Caco-2 (cell line): ENCODE measurements at regions not wholly inside any gene's neighbourhood (a gene's known extent, or its start where the extent isn't known, plus 50 kb on each side); places are given as distances from the start of the nearest gene placed in this dataset.

Experiments
- BruUV-seq: library from RNA; stranded (reverse); fragments of 400-500 nt; replicated peaks from 2 replicates; lab custom pipeline; 2021; lab: Mats Ljungman, UMichigan
- CTCF ChIA-PET: fragments of 300-600 bp; sonication (Branson Sonifier 250); formaldehyde crosslinking; loops from one replicate; lab custom pipeline; 2022; ENCODE audit warnings: antibody characterized with exemption; lab: Charles Lee
- POLR2A ChIA-PET: fragments of 300-600 bp; sonication (Branson Sonifier 250); formaldehyde crosslinking; loops from one replicate; lab custom pipeline; 2022; ENCODE audit warnings: antibody characterized with exemption; lab: Charles Lee
- DNase-seq, 2 experiments: peaks; one replicate each; pipeline versions ENCODE4 v3.0.0 to v3.0.0-alpha.2; 2020 to 2022
- H3K27me3 ChIP-seq: replicated peaks from 2 replicates; pipeline ENCODE4 v1.6.0; 2011; ENCODE audit warnings: low read length; ENCODE audit not compliant: control insufficient read depth, insufficient read depth
- H3K36me3 ChIP-seq: 2 replicates; pipeline ENCODE4 v1.5.1; 2011; ENCODE audit warnings: low read length; ENCODE audit not compliant: control insufficient read depth, insufficient read depth
- H3K4me1 ChIP-seq: fragments of 250-450 bp; sonication (Bioruptor Pico); 2 replicates; pipeline ENCODE4 v1.5.1; 2020; ENCODE audit warnings: mild to moderate bottlenecking
- H3K4me3 ChIP-seq: 2 replicates; pipeline ENCODE4 v1.5.1; 2011; ENCODE audit warnings: low read depth, mild to moderate bottlenecking, control low read depth, low read length
- H3K9me3 ChIP-seq: fragments of 250-450 bp; sonication (Bioruptor Pico); 2 replicates; pipeline ENCODE4 v1.5.1; 2020; ENCODE audit warnings: mild to moderate bottlenecking, moderate library complexity
- H3K27ac Mint-ChIP-seq: one replicate; pipeline ENCODE4 v1.8.0; 2022; ENCODE audit warnings: mixed read lengths; ENCODE audit not compliant: unreplicated experiment
- H3K27me3 Mint-ChIP-seq: one replicate; pipeline ENCODE4 v1.8.0; 2022; ENCODE audit warnings: mixed read lengths; ENCODE audit not compliant: insufficient read depth, unreplicated experiment
- H3K36me3 Mint-ChIP-seq: one replicate; pipeline ENCODE4 v1.8.0; 2022; ENCODE audit warnings: mild to moderate bottlenecking, mixed read lengths; ENCODE audit not compliant: insufficient read depth, unreplicated experiment
- H3K4me1 Mint-ChIP-seq: one replicate; pipeline ENCODE4 v1.8.0; 2022; ENCODE audit warnings: low read depth, mixed read lengths; ENCODE audit not compliant: unreplicated experiment
- H3K4me3 Mint-ChIP-seq: one replicate; pipeline ENCODE4 v1.8.0; 2022; ENCODE audit warnings: mild to moderate bottlenecking, moderate library complexity, mixed read lengths; ENCODE audit not compliant: unreplicated experiment
- H3K9me3 Mint-ChIP-seq: one replicate; pipeline ENCODE4 v1.8.0; 2022; ENCODE audit warnings: mixed read lengths; ENCODE audit not compliant: unreplicated experiment
- CTCF ChIP-seq, 2 experiments: fragments of 200-600 bp in 1 of 2; IDR thresholded peaks; 1 replicate in 1 of 2; 2 replicates in 1 of 2; pipeline versions ENCODE4 v1.5.1 to v1.8.0; 2011 to 2022; ENCODE audit warnings: antibody characterized with exemption in 1 of 2, control low read depth in 1 of 2, inconsistent platforms in 1 of 2, low read depth in 1 of 2, low read length in 1 of 2, mild to moderate bottlenecking in 1 of 2, moderate library complexity in 1 of 2; ENCODE audit not compliant: insufficient read depth in 1 of 2, severe bottlenecking in 1 of 2, unreplicated experiment in 1 of 2
- intact Hi-C: fragments of 100-400 bp; cut with micrococcal nuclease; formaldehyde crosslinking; loops from one replicate; pipeline ENCODE4 v1.10.0; 2022; ENCODE audit not compliant: unreplicated experiment

- Mint-ChIP-seq H3K27me3 (no peaks in the 10 kb centered on the region), H3K36me3 (no peaks in the 10 kb centered on the region), H3K9me3 (no peaks in the 10 kb centered on the region), H3K27ac (no peak overlapping the region), H3K4me1 (no peaks in the 10 kb centered on the region), H3K4me3 (no peak overlapping the region)
- CTCF ChIA-PET: no interaction called here
- POLR2A ChIA-PET: no interaction called here
- H3K4me3 ChIP-seq: no peak overlapping the region
- TF ChIP-seq CTCF (IDR thresholded peaks at IDR 0.05; ENCODE audit: insufficient read depth in 1 of 2, low read depth in 1 of 2, low read length in 1 of 2, severe bottlenecking in 1 of 2, unreplicated experiment in 1 of 2): no peak
- BruUV-seq: no TSS peak
- no peaks in the 10 kb centered on the region for H3K9me3 ChIP-seq
- no peaks in the 10 kb centered on the region for H3K36me3 ChIP-seq
- H3K4me1 ChIP-seq: 0 out of 2 replicates have a peak, but pooled peaks cover 4% of the 10 kb centered on the region
- DNase-seq: no peak
- intact Hi-C loops: no loop called here
- H3K27me3 ChIP-seq: no peaks in the 10 kb centered on the region
These were observed 101.9 kb upstream of the SLC44A1 start for GRCh38 chr9:105142406-105143135.

GRCh38 chr9:105143136-105143430, 101.4 kb upstream of the SLC44A1 start:
- no peaks in the 10 kb centered on the region for H3K9me3 ChIP-seq
- ChIA-PET POLR2A (no interaction called here), CTCF (no interaction called here)
- 0 out of 2 replicates have a peak, but pooled peaks cover 4% of the 10 kb centered on the region for H3K4me1 ChIP-seq
- Mint-ChIP-seq H3K4me1 (no peaks in the 10 kb centered on the region), H3K36me3 (no peaks in the 10 kb centered on the region), H3K4me3 (no peak overlapping the region), H3K9me3 (no peaks in the 10 kb centered on the region), H3K27ac (no peak overlapping the region), H3K27me3 (no peaks in the 10 kb centered on the region)
- TF ChIP-seq CTCF (IDR thresholded peaks at IDR 0.05; ENCODE audit: insufficient read depth in 1 of 2, low read depth in 1 of 2, low read length in 1 of 2, severe bottlenecking in 1 of 2, unreplicated experiment in 1 of 2): no peak
- DNase-seq: no peak
- intact Hi-C loops: no loop called here
- no TSS peak for BruUV-seq
- no peaks in the 10 kb centered on the region for H3K27me3 ChIP-seq
- H3K4me3 ChIP-seq: no peak overlapping the region
- no peaks in the 10 kb centered on the region for H3K36me3 ChIP-seq

- no peaks in the 10 kb centered on the region for H3K27me3 Mint-ChIP-seq
- intact Hi-C loops: no loop called here
- DNase-seq: no peak
- ChIA-PET CTCF (no interaction called here), POLR2A (no interaction called here)
- no TSS peak for BruUV-seq
- no peak overlapping the region for H3K27ac Mint-ChIP-seq
- Histone ChIP-seq H3K4me1 (0 out of 2 replicates have a peak, but pooled peaks cover 4% of the 10 kb centered on the region), H3K9me3 (no peaks in the 10 kb centered on the region), H3K36me3 (no peaks in the 10 kb centered on the region), H3K27me3 (no peaks in the 10 kb centered on the region), H3K4me3 (no peak overlapping the region)
- no peaks in the 10 kb centered on the region for H3K36me3 Mint-ChIP-seq
- no peaks in the 10 kb centered on the region for H3K9me3 Mint-ChIP-seq
- no peaks in the 10 kb centered on the region for H3K4me1 Mint-ChIP-seq
- no peak for TF ChIP-seq CTCF (IDR thresholded peaks at IDR 0.05; ENCODE audit: insufficient read depth in 1 of 2, low read depth in 1 of 2, low read length in 1 of 2, severe bottlenecking in 1 of 2, unreplicated experiment in 1 of 2)
- no peak overlapping the region for H3K4me3 Mint-ChIP-seq
These were observed 100.4 kb upstream of the SLC44A1 start for GRCh38 chr9:105144076-105144475.
